ENCODE measurements at regions not wholly inside any gene's neighbourhood (a gene's known extent, or its start where the extent isn't known, plus 50 kb on each side); places are given as distances from the start of the nearest gene placed in this dataset.

DNA sequence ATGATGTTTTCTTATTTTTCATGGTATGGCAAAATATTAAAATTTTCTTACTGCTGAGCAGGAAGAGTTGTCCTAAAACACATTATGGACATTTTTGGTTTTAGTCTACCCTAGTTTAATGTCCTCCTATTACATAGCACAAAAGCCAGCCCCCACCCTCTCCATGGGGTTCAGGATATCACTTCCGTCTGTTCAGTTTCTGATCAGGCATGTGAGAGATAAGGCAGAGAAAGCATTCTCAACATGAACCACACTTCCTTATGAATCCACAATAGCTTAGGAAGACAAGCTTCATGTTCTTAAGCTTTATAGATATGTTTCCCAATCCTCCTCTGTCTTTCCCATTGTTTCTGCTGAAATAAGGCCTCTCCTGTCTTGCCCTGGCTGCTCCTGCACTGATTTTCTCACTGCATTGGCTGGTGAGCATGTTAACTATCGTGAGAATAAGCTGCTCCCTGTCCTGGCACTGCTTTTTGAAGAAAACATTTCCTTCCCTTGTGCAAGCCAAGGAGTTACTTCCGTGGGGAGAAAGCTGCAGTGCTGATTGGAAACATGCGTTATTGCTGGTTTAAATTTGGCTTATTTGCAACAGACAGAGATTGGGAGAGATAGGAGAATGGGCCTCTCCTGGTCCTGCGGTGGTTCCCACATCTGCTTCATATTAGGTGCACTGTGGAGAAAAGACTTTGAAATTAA, 260.3 kb upstream of the RPS23 start (continued):
- TF ChIP-seq CBFB (CRISPR knock-in tag; IDR thresholded peaks at IDR 0.05): no peak
- no peak for TF ChIP-seq FIP1L1 (IDR thresholded peaks at IDR 0.05; ENCODE audit: low read depth, low read length, poor library complexity, severe bottlenecking)
- TF ChIP-seq GABPA (tag; conservative IDR thresholded peaks at IDR 0.05; ENCODE audit: low read depth): peak; percentile 56
- TF ChIP-seq MIER1 (IDR thresholded peaks at IDR 0.05; ENCODE audit: low read depth): no peak
- no peak for TF ChIP-seq ZNF175 (CRISPR knock-in tag; IDR thresholded peaks at IDR 0.05; ENCODE audit: low read depth)
- no peak for TF ChIP-seq POLR2AphosphoS5 (IDR thresholded peaks at IDR 0.05; ENCODE audit: control insufficient read depth, insufficient read depth, low read depth, low read length)
- no peak; the same call in 1 of the 2 replicates for TF ChIP-seq DMBX1 (CRISPR knock-in tag; IDR thresholded peaks at IDR 0.05; ENCODE audit: borderline replicate concordance)
- TF ChIP-seq CBFA2T3 (IDR thresholded peaks at IDR 0.05): peak; percentile 60
- peak; percentile 58; the same call in 1 of the 2 replicates for TF ChIP-seq SOX6 (IDR thresholded peaks at IDR 0.05)
- no peak for TF ChIP-seq ZNF444 (CRISPR knock-in tag; IDR thresholded peaks at IDR 0.05)
- TF ChIP-seq SIX5 (IDR thresholded peaks at IDR 0.05; ENCODE audit: borderline replicate concordance in 1 of 2, insufficient read depth in 1 of 2, low read depth in 1 of 2, low read length in 2 of 2): no peak
- TF ChIP-seq ZNF140 (CRISPR knock-in tag; IDR thresholded peaks at IDR 0.05): no peak
- no peak for TF ChIP-seq GMEB1 (CRISPR knock-in tag; IDR thresholded peaks at IDR 0.05)
- TF ChIP-seq NCOR1 (IDR thresholded peaks at IDR 0.05): no peak
- no peak for TF ChIP-seq JUNB (CRISPR knock-in tag; conservative IDR thresholded peaks at IDR 0.05)
- TF ChIP-seq DPF2 (IDR thresholded peaks at IDR 0.05): 0 out of 2 replicates have a peak, but pooled peaks have one; percentile 47
- TF ChIP-seq, protein P1, sequence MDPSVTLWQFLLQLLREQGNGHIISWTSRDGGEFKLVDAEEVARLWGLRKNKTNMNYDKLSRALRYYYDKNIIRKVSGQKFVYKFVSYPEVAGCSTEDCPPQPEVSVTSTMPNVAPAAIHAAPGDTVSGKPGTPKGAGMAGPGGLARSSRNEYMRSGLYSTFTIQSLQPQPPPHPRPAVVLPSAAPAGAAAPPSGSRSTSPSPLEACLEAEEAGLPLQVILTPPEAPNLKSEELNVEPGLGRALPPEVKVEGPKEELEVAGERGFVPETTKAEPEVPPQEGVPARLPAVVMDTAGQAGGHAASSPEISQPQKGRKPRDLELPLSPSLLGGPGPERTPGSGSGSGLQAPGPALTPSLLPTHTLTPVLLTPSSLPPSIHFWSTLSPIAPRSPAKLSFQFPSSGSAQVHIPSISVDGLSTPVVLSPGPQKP (CRISPR knock-in tag; IDR thresholded peaks at IDR 0.05): no peak
- no peak for TF ChIP-seq E2F6 (IDR thresholded peaks at IDR 0.05; ENCODE audit: borderline replicate concordance in 1 of 2, extremely low read depth in 1 of 2, insufficient read depth in 1 of 2, insufficient read length in 1 of 2, low read depth in 1 of 2, low read length in 1 of 2, poor library complexity in 1 of 2, severe bottlenecking in 1 of 2)
- TF ChIP-seq NCOA4 (IDR thresholded peaks at IDR 0.05; ENCODE audit: partially characterized antibody): no peak
- TF ChIP-seq KDM2B (CRISPR knock-in tag; IDR thresholded peaks at IDR 0.05): no peak
- TF ChIP-seq MTA3 (IDR thresholded peaks at IDR 0.05; ENCODE audit: borderline replicate concordance): no peak
- TF ChIP-seq ZNF12 (CRISPR knock-in tag; IDR thresholded peaks at IDR 0.05): no peak
- TF ChIP-seq HMG20A (CRISPR knock-in tag; conservative IDR thresholded peaks at IDR 0.05): no peak
- no peak for TF ChIP-seq U2AF2 (optimal IDR thresholded peaks at IDR 0.05; ENCODE audit: low read depth, low read length)
- TF ChIP-seq ZNF143 (CRISPR knock-in tag; IDR thresholded peaks at IDR 0.05): no peak
- TF ChIP-seq THAP7 (CRISPR knock-in tag; IDR thresholded peaks at IDR 0.05): no peak
